SK-N-SH treated with all-trans-retinoic acid at 6 μM for 48 hours (cell line): ENCODE measurements at regions not wholly inside any gene's neighbourhood (a gene's known extent, or its start where the extent isn't known, plus 50 kb on each side); places are given as distances from the start of the nearest gene placed in this dataset.

Source experiments
- ATAC-seq: fragments of 200-7000 bp; cut with Tn5 transposase; 3 replicates; pipeline ENCODE4 v1.9.1; 2020; ENCODE audit warnings: mild to moderate bottlenecking, moderate library complexity
- ARNTL ChIP-seq: fragments of 450-650 bp; formaldehyde crosslinking; IDR thresholded peaks from 2 replicates; pipeline ENCODE4 v1.5.0; 2020; ENCODE audit warnings: low read depth, mild to moderate bottlenecking, moderate library complexity, borderline replicate concordance
- CSRNP3 ChIP-seq: fragments of 250-450 bp; sonication (Bioruptor Pico); IDR thresholded peaks from 2 replicates; pipeline ENCODE4 v1.5.1; 2021; ENCODE audit warnings: mild to moderate bottlenecking, moderate library complexity
- ESRRG ChIP-seq: fragments of 250-450 bp; sonication (Bioruptor Pico); IDR thresholded peaks from 2 replicates; pipeline ENCODE4 v1.6.1; 2021; ENCODE audit warnings: mild to moderate bottlenecking
- GLIS3 ChIP-seq: fragments of 250-450 bp; sonication (Bioruptor Pico); IDR thresholded peaks from 2 replicates; pipeline ENCODE4 v1.5.0; 2020; ENCODE audit warnings: mild to moderate bottlenecking, moderate library complexity
- ISL1 ChIP-seq: fragments of 250-450 bp; sonication (Bioruptor Pico); IDR thresholded peaks from 2 replicates; pipeline ENCODE4 v2.1.2; 2022; ENCODE audit warnings: mild to moderate bottlenecking, moderate library complexity
- OSR1 ChIP-seq: fragments of 250-450 bp; sonication (Bioruptor Pico); IDR thresholded peaks from 2 replicates; pipeline ENCODE4 v1.8.0; 2022; ENCODE audit warnings: moderate library complexity, mild to moderate bottlenecking, inconsistent platforms
- POU6F1 ChIP-seq: fragments of 250-450 bp; sonication (Bioruptor Pico); IDR thresholded peaks from 2 replicates; pipeline ENCODE4 v1.8.0; 2021; ENCODE audit warnings: low read depth, mild to moderate bottlenecking, moderate library complexity, borderline replicate concordance
- PPARA ChIP-seq: fragments of 250-450 bp; sonication (Bioruptor Pico); IDR thresholded peaks from 2 replicates; pipeline ENCODE4 v1.5.0; 2020; ENCODE audit warnings: mild to moderate bottlenecking, borderline replicate concordance
- RARB ChIP-seq: fragments of 250-450 bp; sonication (Bioruptor Pico); IDR thresholded peaks from 2 replicates; pipeline ENCODE4 v1.8.0; 2021; ENCODE audit warnings: mild to moderate bottlenecking, moderate library complexity
- SNAI2 ChIP-seq: fragments of 250-450 bp; sonication (Bioruptor Pico); IDR thresholded peaks from 2 replicates; pipeline ENCODE4 v1.5.0; 2020; ENCODE audit warnings: mild to moderate bottlenecking, moderate library complexity
- TCF4 ChIP-seq: fragments of 250-450 bp; sonication (Bioruptor Pico); IDR thresholded peaks from 2 replicates; pipeline ENCODE4 v1.8.0; 2021; ENCODE audit warnings: mild to moderate bottlenecking, moderate library complexity, borderline replicate concordance
- TOX ChIP-seq: fragments of 250-450 bp; sonication (Bioruptor Pico); IDR thresholded peaks from 2 replicates; pipeline ENCODE4 v1.8.0; 2021; ENCODE audit warnings: mild to moderate bottlenecking, moderate library complexity, borderline replicate concordance
- TSHZ2 ChIP-seq: fragments of 250-450 bp; sonication (Bioruptor Pico); IDR thresholded peaks from 2 replicates; pipeline ENCODE4 v1.5.0; 2020; ENCODE audit warnings: mild to moderate bottlenecking, moderate library complexity
- ZC3H10 ChIP-seq: fragments of 250-450 bp; sonication (Bioruptor Pico); IDR thresholded peaks from 2 replicates; pipeline ENCODE4 v1.5.1; 2021; ENCODE audit warnings: mild to moderate bottlenecking, moderate library complexity
- ZFP3 ChIP-seq: fragments of 250-450 bp; sonication (Bioruptor Pico); IDR thresholded peaks from 2 replicates; pipeline ENCODE4 v1.5.0; 2020; ENCODE audit warnings: mild to moderate bottlenecking, moderate library complexity
- ZFP30 ChIP-seq: fragments of 450-650 bp; formaldehyde crosslinking; IDR thresholded peaks from 2 replicates; pipeline ENCODE4 v1.5.0; 2022; ENCODE audit warnings: mild to moderate bottlenecking, moderate library complexity
- ZNF565 ChIP-seq: fragments of 450-650 bp; formaldehyde crosslinking; conservative IDR thresholded peaks from 2 replicates; pipeline ENCODE4 v1.5.0; 2020; ENCODE audit warnings: low read depth, mild to moderate bottlenecking, moderate library complexity
- ZNF70 ChIP-seq: fragments of 450-650 bp; formaldehyde crosslinking; IDR thresholded peaks from 2 replicates; pipeline ENCODE4 v1.5.0; 2020; ENCODE audit warnings: mild to moderate bottlenecking, moderate library complexity
- ZNF8 ChIP-seq: fragments of 450-650 bp; formaldehyde crosslinking; IDR thresholded peaks from 2 replicates; pipeline ENCODE4 v1.5.0; 2020; ENCODE audit warnings: mild to moderate bottlenecking, moderate library complexity
- TF ChIP-seq, protein P1 (sequence below): fragments of 250-450 bp; sonication (Bioruptor Pico); IDR thresholded peaks from 2 replicates; pipeline ENCODE4 v1.8.0; 2020; ENCODE audit warnings: mild to moderate bottlenecking, moderate library complexity, borderline replicate concordance

GRCh38 chr5:135213027-135213386, 179.0 kb upstream of the PITX1 start:
- TF ChIP-seq ZFP3 (no peak), ESRRG (CRISPR knock-in tag) (no peak), POU6F1 (CRISPR knock-in tag) (no peak), ZNF70 (CRISPR knock-in tag) (no peak), TOX (no peak), ZFP30 (CRISPR knock-in tag) (no peak), SNAI2 (no peak), ZNF8 (CRISPR knock-in tag) (no peak)
- ATAC-seq, result no peak

DNA sequence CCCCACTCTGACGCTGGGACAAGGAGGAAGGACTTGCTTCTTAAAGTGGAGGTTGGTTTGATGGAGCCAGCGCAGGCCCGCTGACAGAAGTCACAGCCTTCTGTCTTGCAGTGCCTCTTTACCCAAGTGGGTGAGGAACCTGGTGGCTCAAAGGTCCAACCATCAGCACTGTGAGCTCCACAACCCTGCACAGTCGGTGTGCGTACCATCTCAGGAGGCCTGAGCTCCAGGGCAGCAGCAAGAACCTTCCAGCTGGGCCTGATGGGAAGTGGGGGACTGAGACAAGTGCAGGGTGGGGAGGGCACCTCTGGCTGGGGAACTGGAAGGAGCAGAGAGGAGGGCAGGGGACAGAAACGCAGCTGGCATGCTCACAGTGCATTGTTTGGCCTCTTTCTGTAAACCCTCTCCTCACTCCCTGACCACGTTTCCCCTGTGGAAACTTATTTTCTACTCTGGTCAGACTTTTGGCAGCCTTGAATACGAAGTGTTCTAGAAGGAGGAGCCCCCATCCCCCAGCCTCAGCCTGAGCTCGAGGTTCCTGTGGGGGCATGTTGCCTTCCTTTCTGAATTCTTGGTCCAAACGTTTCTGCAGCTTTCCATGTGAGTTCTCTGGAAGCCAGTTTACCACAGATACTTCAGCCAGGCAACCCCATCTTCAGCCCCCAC, 178.5 kb upstream of the PITX1 start:
- ATAC-seq, result no peak
- TF ChIP-seq ZNF8 (CRISPR knock-in tag) (no peak), ARNTL (CRISPR knock-in tag) (no peak), ZC3H10 (CRISPR knock-in tag) (no peak), RARB (CRISPR knock-in tag) (no peak), GLIS3 (CRISPR knock-in tag) (no peak), ZFP30 (CRISPR knock-in tag) (no peak), PPARA (CRISPR knock-in tag) (no peak), ZNF565 (CRISPR knock-in tag) (no peak), TSHZ2 (no peak), ISL1 (CRISPR knock-in tag) (no peak), SNAI2 (no peak), ESRRG (CRISPR knock-in tag) (no peak), CSRNP3 (CRISPR knock-in tag) (no peak), POU6F1 (CRISPR knock-in tag) (no peak), ZFP3 (no peak), TCF4 (CRISPR knock-in tag) (no peak)
- TF ChIP-seq, protein P1, sequence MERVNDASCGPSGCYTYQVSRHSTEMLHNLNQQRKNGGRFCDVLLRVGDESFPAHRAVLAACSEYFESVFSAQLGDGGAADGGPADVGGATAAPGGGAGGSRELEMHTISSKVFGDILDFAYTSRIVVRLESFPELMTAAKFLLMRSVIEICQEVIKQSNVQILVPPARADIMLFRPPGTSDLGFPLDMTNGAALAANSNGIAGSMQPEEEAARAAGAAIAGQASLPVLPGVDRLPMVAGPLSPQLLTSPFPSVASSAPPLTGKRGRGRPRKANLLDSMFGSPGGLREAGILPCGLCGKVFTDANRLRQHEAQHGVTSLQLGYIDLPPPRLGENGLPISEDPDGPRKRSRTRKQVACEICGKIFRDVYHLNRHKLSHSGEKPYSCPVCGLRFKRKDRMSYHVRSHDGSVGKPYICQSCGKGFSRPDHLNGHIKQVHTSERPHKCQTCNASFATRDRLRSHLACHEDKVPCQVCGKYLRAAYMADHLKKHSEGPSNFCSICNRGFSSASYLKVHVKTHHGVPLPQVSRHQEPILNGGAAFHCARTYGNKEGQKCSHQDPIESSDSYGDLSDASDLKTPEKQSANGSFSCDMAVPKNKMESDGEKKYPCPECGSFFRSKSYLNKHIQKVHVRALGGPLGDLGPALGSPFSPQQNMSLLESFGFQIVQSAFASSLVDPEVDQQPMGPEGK (CRISPR knock-in tag), result no peak

DNA sequence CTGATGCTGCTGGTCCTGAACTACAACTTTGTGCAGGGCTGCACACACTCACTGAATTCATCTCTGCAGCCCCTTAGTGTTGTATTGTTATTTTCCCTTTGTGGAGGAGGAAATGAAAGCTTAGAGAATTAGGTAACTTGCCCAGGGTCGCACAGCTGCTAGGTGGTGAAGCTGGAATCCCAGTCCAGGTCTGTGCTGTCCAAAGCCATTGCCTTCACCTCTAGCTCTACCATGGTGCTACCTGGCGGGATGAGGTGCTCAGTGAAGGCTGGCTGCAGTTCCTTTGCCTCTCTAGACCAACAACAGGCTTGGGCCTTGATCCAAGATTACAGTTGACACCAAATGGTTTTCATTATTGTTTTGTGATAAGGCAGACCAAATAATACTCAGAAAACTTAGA, 177.8 kb upstream of the PITX1 start:
- ATAC-seq, result no peak
- no peak for TF ChIP-seq RARB (CRISPR knock-in tag)
- TF ChIP-seq ZNF8 (CRISPR knock-in tag), result no peak
- no peak for TF ChIP-seq ISL1 (CRISPR knock-in tag)
- no peak for TF ChIP-seq OSR1
- no peak for TF ChIP-seq POU6F1 (CRISPR knock-in tag)
- TF ChIP-seq, protein P1 (CRISPR knock-in tag), result no peak
- no peak for TF ChIP-seq SNAI2
- TF ChIP-seq TSHZ2, result no peak
- no peak for TF ChIP-seq GLIS3 (CRISPR knock-in tag)
- TF ChIP-seq ZFP3, result no peak
- no peak for TF ChIP-seq ARNTL (CRISPR knock-in tag)
- no peak for TF ChIP-seq ZNF565 (CRISPR knock-in tag)
